ACC112 (cell line): ENCODE measurements at regions not wholly inside any gene's neighbourhood (a gene's known extent, or its start where the extent isn't known, plus 50 kb on each side); places are given as distances from the start of the nearest gene placed in this dataset.

Source experiments
- H2AFZ ChIP-seq: fragments of 200-600 bp; sonication (generic); one replicate; pipeline ENCODE4 v1.6.0; 2017; ENCODE audit warnings: antibody characterized with exemption, low read length; ENCODE audit not compliant: unreplicated experiment
- H3K27ac ChIP-seq: fragments of 200-600 bp; sonication (generic); 2 replicates; pipeline ENCODE4 v1.5.1; 2014; ENCODE audit warnings: low read depth, mild to moderate bottlenecking, antibody characterized with exemption, low read length, moderate library complexity
- H3K27me3 ChIP-seq: fragments of 200-600 bp; sonication (generic); 2 replicates; pipeline ENCODE4 v1.6.1; 2014; ENCODE audit warnings: mild to moderate bottlenecking, antibody characterized with exemption, low read length, moderate library complexity, mixed read lengths; ENCODE audit not compliant: insufficient read depth
- H3K36me3 ChIP-seq: fragments of 200-600 bp; sonication (generic); 2 replicates; pipeline ENCODE4 v1.6.1; 2016; ENCODE audit warnings: mild to moderate bottlenecking, antibody characterized with exemption, low read length, moderate library complexity, mixed read lengths; ENCODE audit not compliant: insufficient read depth
- H3K4me1 ChIP-seq: fragments of 200-600 bp; sonication (generic); one replicate; pipeline ENCODE4 v1.6.1; 2016; ENCODE audit warnings: low read length, mixed read lengths; ENCODE audit not compliant: insufficient read depth, unreplicated experiment, control insufficient read depth
- H3K4me3 ChIP-seq: fragments of 200-600 bp; sonication (generic); 2 replicates; pipeline ENCODE4 v1.5.1; 2014; ENCODE audit warnings: mild to moderate bottlenecking, low read depth, low read length
- H3K79me2 ChIP-seq: fragments of 200-600 bp; sonication (generic); one replicate; pipeline ENCODE4 v1.6.0; 2016; ENCODE audit warnings: low read length; ENCODE audit not compliant: control insufficient read depth, unreplicated experiment, insufficient read depth

DNA sequence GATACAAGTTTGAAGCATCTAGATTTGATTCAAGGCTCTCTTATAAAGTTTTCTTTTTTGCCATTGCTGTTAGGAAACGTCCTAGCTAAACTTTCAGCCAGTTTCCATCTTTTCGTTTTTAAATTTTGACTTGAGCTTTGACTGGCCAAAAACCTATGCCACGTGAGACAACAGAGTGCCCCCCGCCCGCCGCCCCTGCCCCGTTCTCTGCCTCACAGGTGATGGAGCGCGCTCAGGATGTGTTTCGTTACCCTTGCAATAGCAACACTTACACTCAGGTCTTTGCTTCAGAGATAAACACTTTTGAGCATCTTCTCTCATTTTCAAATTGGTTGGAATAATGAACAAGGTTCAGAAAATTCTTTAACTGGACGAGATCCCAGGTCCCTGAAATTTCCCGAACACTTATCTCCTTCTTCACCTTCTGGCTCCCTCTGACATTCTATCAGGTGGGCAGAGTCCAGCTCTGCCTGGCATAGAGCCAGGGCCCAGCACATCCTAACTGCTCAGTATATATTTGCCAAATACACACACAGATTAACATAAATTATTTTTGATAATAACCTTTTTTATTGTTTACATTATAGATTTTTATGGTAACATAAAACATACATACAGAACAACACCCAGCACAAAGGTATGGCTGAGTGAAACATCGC, 301.1 kb downstream of the IRS2 start:
- Histone ChIP-seq H3K36me3 (no peaks in the 10 kb centered on the region), H3K27me3 (no peaks in the 10 kb centered on the region), H3K4me1 (peaks cover 14% of the 10 kb centered on the region), H2AFZ (no peak overlapping the region), H3K4me3 (no peak overlapping the region), H3K79me2 (no peaks in the 10 kb centered on the region), H3K27ac (no peak overlapping the region)

DNA sequence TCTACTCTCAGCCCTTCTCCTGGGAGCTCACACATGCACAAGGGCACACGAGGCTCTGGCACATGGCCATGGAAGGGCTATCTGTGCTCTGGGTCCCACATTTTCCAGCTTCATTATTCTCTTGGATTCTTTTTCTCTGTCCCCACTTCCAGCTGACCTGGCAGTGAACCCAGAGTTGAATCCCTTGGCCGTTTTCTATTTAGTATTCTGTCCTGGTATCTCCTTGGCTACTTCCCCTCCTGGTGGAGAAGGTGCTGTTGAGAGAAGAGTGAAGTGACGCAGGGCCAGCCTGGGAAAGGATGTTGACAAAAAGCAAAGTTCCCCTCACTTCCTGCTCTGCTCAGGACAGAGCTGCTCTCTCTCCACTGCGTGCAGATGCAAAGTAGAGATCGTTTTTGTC, 303.1 kb downstream of the IRS2 start:
- H3K4me1 ChIP-seq = peaks cover 19% of the 10 kb centered on the region
- H3K36me3 ChIP-seq = no peaks in the 10 kb centered on the region
- H3K79me2 ChIP-seq = no peaks in the 10 kb centered on the region
- H2AFZ ChIP-seq = no peak overlapping the region
- H3K27me3 ChIP-seq = no peaks in the 10 kb centered on the region
- H3K27ac ChIP-seq = no peak overlapping the region
- H3K4me3 ChIP-seq = no peak overlapping the region

- no peak overlapping the region for H2AFZ ChIP-seq
- H3K36me3 ChIP-seq = no peaks in the 10 kb centered on the region
- H3K79me2 ChIP-seq = no peaks in the 10 kb centered on the region
- no peak overlapping the region for H3K4me3 ChIP-seq
- H3K4me1 ChIP-seq = peaks cover 19% of the 10 kb centered on the region
- H3K27ac ChIP-seq = peak overlapping the region; percentile 60
- no peaks in the 10 kb centered on the region for H3K27me3 ChIP-seq
These were observed 305.3 kb downstream of the IRS2 start for GRCh38 chr13:109481040-109481439.

GRCh38 chr13:109480011-109480955, 306.1 kb downstream of the IRS2 start:
- Histone ChIP-seq H3K36me3 (no peaks in the 10 kb centered on the region), H3K79me2 (no peaks in the 10 kb centered on the region), H3K27me3 (no peaks in the 10 kb centered on the region), H3K27ac (peak overlapping the region; percentile 60), H3K4me3 (no peak overlapping the region), H3K4me1 (peaks cover 19% of the 10 kb centered on the region), H2AFZ (no peak overlapping the region)

- H3K4me1 ChIP-seq = peaks cover 19% of the 10 kb centered on the region
- no peaks in the 10 kb centered on the region for H3K27me3 ChIP-seq
- no peak overlapping the region for H3K4me3 ChIP-seq
- peak overlapping the region; percentile 60; the same call in 1 of the 2 replicates for H3K27ac ChIP-seq
- no peaks in the 10 kb centered on the region for H3K36me3 ChIP-seq
- H3K79me2 ChIP-seq = no peaks in the 10 kb centered on the region
- no peak overlapping the region for H2AFZ ChIP-seq
These were observed 306.8 kb downstream of the IRS2 start for GRCh38 chr13:109479534-109479933.

GRCh38 chr13:109476001-109476400, 310.4 kb downstream of the IRS2 start:
- H2AFZ ChIP-seq = no peak overlapping the region
- no peaks in the 10 kb centered on the region for H3K27me3 ChIP-seq
- no peak overlapping the region for H3K4me3 ChIP-seq
- no peaks in the 10 kb centered on the region for H3K79me2 ChIP-seq
- peaks cover 13% of the 10 kb centered on the region for H3K4me1 ChIP-seq
- no peaks in the 10 kb centered on the region for H3K36me3 ChIP-seq
- no peak overlapping the region for H3K27ac ChIP-seq

- H3K27ac ChIP-seq = no peak overlapping the region
- H3K27me3 ChIP-seq = no peaks in the 10 kb centered on the region
- H2AFZ ChIP-seq = no peak overlapping the region
- no peak overlapping the region for H3K4me3 ChIP-seq
- H3K4me1 ChIP-seq = no peaks in the 10 kb centered on the region
- H3K36me3 ChIP-seq = no peaks in the 10 kb centered on the region
- no peaks in the 10 kb centered on the region for H3K79me2 ChIP-seq
These were observed 318.3 kb downstream of the IRS2 start for GRCh38 chr13:109468123-109468522.

DNA sequence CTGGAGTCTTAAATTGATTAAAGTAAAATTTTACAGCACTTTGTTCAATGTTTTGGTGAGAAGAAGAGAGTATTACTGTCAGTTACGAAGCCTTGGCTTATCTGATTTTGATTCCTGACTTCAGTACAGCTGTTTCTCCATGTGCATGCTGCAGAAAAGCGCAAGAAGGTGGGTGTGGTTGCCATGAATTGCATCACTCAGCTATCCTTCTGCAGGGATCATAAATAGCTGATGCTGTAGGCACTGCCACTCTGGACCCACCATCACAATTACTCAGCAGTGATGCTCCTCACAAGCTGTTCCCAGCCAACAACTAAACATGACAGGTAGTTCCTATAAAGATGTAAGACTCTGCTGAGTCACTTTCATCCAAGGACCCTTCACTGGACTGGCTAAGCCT, 321.2 kb downstream of the IRS2 start:
- Histone ChIP-seq H3K4me1 (no peaks in the 10 kb centered on the region), H3K4me3 (no peak overlapping the region), H2AFZ (no peak overlapping the region), H3K27ac (no peak overlapping the region), H3K79me2 (no peaks in the 10 kb centered on the region), H3K36me3 (no peaks in the 10 kb centered on the region), H3K27me3 (no peaks in the 10 kb centered on the region)

DNA sequence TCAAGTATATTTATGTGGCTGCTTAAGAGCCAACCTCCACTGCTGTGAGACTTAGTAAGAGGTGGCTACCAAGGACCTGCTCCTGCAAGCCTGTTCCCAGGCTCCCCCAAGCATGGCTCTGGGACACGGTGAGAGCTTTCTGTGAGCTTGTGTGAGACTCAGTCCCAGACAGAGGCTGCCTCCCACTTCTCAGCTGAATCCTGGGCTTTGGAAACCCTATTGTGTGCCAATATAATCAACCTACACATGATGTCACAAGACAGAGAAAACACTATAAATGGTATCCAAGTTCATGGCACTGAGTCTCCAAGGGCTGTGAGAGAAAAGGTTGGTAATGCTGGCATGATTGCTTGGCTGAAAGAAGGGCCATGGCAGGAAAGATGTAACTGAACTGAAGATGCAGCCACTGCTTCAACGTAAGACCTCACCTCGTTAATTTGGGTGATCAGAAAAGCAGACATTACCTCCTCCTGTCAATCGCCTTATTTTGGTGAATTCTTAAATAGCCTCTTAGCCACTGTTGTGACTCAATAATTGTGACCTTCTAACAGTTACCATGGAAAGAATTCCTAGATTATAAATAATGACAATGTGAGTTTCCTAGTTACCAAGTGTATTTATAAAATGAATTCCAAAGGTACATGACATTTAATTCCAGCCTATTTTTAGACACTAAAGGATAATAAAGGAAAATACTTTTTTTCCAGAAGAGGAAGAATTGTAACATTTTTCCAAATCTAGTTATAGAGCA, 332.0 kb downstream of the IRS2 start:
- H3K27me3 ChIP-seq = no peaks in the 10 kb centered on the region
- H3K27ac ChIP-seq = no peak overlapping the region
- H3K36me3 ChIP-seq = no peaks in the 10 kb centered on the region
- H2AFZ ChIP-seq = no peak overlapping the region
- H3K79me2 ChIP-seq = no peaks in the 10 kb centered on the region
- no peak overlapping the region for H3K4me3 ChIP-seq
- no peaks in the 10 kb centered on the region for H3K4me1 ChIP-seq

GRCh38 chr13:109451726-109452125, 334.7 kb downstream of the IRS2 start:
- H3K27me3 ChIP-seq = no peaks in the 10 kb centered on the region
- H3K4me3 ChIP-seq = no peak overlapping the region
- H3K27ac ChIP-seq = no peak overlapping the region
- no peaks in the 10 kb centered on the region for H3K36me3 ChIP-seq
- H3K4me1 ChIP-seq = no peaks in the 10 kb centered on the region
- no peak overlapping the region for H2AFZ ChIP-seq
- H3K79me2 ChIP-seq = no peaks in the 10 kb centered on the region
